HG02759 (cell line): ENCODE measurements at regions not wholly inside any gene's neighbourhood (a gene's known extent, or its start where the extent isn't known, plus 50 kb on each side); places are given as distances from the start of the nearest gene placed in this dataset.
"Not testable (repeated sequence)": the region's sequence is repeated elsewhere in the genome, so short reads cannot be mapped to it uniquely, and the experiment has no call there.

Source experiments
- ATAC-seq: cut with Tn5 transposase; IDR thresholded peaks from one replicate; pipeline ENCODE4 v1.9.1; 2021; ENCODE audit warnings: mild to moderate bottlenecking, moderate library complexity; ENCODE audit not compliant: unreplicated experiment

DNA sequence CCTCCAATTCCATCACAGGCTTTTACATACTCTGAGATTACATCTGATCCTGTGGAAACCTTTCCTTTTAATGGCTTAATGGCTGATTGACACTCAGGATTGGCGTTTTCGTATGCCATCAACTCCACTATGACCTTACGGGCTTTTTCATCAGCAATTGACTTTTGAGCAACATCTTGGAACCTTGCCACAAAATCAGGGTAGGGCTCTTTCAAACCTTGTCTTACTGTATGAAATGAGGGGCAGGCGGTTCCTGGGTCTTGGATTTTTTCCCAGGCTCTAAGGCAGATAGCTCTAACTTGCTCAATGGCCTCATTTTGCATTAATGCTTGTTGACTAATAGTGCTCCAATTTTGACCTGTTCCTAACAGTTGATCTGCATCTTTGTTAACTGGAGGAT is 250.9 kb upstream of the PRKCQ start:
- ATAC-seq, result not testable (repeated sequence)

GRCh38 chr10:6824793-6825192 is 244.7 kb upstream of the PRKCQ start:
- ATAC-seq, result not testable (repeated sequence)

DNA sequence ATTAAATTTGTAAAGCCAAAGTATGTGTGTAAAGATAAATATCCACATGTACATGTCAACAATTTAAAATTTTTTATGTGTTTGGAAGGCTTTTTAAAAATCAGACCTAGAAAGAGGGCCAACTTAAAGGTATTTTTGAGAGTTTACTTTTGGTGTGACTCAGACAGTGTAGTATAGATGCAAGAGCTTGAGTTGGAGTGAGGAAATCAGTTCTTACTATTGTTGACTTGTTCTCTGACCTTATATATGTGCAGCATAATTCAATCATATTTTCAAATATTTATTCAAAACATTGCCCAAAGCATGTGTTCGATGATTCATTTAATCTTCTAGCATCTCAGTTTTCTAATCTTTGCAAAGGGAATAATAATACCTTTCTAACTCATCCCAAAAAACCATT is 243.7 kb upstream of the PRKCQ start:
- ATAC-seq, result no peak

- no peak for ATAC-seq
Observed at GRCh38 chr10:6819301-6819700, 239.2 kb upstream of the PRKCQ start.

GRCh38 chr10:6817770-6818169 is 237.7 kb upstream of the PRKCQ start:
- ATAC-seq, result no peak

GRCh38 chr10:6815346-6815745 is 235.3 kb upstream of the PRKCQ start:
- no peak for ATAC-seq

GRCh38 chr10:6813856-6814255 is 233.8 kb upstream of the PRKCQ start:
- no peak for ATAC-seq

DNA sequence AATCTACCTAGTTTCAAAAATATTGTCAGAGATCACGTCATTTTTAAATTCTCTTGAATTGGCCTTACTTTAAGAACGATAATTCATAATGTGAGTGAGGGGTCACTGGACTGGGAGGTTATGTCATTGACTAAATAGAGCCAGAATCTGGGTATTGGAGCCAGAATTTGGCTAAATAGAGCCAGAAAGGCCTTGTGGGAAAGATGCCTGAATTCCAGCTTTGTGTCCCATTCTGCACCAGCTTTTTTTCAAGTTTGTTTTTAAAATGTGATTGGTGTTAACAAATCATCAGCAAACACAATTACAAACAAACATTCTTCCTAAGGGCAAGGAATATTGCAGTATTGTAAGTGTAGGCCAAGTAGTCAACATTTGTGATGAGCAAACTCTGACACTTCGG is 233.2 kb upstream of the PRKCQ start:
- no peak for ATAC-seq

DNA sequence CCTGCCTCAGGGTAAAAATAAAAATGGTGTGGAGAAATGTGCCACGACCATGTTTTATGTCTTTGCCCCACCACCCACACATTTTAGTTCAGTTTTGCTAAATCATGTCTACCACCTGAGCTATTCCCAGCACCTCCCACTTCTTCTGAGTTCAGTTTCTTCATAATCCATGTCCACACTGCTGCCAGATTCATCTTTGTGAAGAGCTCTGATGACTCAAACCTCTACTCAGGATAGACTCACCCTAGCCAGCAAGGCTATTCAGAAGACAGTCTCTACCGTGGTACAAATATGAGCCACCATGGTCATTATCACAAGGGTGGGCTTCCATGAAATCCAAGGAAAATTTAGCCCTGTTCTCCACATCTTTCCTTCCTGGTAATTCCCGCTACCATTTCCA is 231.1 kb upstream of the PRKCQ start:
- no peak for ATAC-seq

- ATAC-seq, result no peak
Observed at GRCh38 chr10:6803427-6803783, 223.3 kb upstream of the PRKCQ start.

- ATAC-seq, result no peak
Observed at GRCh38 chr10:6802759-6803426, 222.8 kb upstream of the PRKCQ start.

DNA sequence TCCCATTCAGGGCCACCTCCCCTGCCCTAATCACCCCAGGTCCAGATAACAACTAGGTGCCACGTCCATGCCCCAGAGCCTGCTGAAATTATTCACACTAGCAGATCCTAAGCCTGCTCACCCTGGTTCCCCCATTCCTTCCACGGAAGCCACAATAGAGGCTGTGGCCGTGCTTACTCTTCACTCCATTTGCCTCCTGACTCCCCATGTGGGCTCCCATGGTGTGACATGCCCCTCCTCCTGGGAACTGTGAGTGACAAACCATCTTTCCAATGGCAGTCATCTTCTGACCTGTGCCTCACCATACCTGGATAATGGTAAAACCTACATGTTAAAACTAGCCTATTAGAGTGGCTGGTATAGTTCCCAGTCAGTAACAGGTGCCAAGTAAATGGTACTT is 216.2 kb upstream of the PRKCQ start:
- ATAC-seq, result no peak

DNA sequence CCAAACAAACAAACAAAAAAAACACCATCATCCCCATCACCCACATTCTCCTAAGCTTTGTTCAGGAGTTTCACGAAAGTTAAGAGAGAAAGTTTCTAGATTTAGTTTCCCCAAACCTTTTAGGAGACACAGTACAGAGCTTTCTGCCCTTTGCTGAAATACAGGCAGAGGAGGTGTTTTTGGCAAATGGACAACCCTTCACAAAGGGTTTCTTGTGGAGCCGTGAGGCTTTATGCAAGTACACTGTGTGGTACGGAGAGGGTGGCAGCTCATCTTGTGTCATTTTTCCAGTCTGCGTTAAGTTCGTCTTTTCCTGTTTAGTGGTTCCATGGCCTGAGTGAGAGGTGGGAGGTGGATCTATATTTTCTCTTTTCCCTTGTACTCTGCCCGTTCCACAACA is 215.5 kb upstream of the PRKCQ start:
- no peak for ATAC-seq

DNA sequence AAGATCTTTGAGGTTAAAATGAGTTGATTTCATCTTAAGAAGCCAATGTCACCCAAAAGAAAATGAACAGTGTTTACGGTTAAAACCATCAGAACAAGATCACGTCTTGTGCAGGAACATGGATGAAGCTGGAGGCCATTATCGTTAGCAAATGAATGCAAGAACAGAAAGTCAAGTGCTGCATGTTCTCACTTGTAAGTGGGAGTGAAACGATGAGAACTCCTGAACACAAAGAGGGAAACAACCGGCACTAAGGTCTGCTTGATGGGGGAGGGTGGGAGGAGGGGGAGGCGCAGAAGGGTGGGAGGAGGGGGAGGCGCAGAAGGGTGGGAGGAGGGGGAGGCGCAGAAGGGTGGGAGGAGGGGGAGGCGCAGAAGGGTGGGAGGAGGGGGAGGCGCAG is 214.8 kb upstream of the PRKCQ start:
- not testable (repeated sequence) for ATAC-seq

DNA sequence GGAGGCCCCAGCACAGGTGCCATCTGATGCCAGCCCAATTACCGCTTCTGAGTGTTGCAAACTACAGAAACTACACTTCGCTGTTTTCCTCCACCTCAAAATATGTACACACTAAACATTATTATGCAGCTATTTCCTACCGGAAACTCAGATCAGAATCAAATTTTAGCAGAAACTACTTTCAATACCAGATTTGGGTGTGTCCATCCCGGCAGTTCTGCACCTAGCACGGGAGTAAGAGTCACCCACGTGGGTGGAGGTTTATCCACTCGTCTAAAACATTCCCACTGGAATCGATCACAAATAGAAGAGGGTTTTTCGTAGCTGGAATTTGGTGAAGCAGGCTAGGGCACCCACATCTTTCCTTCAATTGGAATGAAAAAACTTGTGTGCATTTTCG is 214.4 kb upstream of the PRKCQ start:
- ATAC-seq, result no peak

- no peak for ATAC-seq
Observed at GRCh38 chr10:6788731-6789130, 208.7 kb upstream of the PRKCQ start.

DNA sequence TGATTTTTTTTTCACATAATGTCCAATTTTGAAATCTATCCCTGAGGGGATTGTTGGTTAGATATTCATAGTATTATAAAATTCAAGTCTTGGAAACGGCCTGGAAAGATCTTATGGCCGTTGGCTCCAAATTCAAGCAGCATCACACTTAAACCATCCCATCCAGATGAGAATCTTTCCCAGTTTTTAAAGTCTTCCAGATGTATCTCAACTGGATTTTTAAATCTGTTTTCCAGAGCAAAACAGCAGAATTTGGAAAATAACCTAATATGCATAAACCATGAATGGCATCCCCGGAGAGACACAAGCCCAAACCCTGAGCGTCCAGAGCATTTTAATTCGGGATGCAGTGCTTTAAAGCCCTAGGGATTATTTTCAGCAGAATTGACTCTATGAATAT is 208.2 kb upstream of the PRKCQ start:
- ATAC-seq, result no peak

- no peak for ATAC-seq
Observed at GRCh38 chr10:6787718-6788117, 207.6 kb upstream of the PRKCQ start.

GRCh38 chr10:6787091-6787490 is 207.0 kb upstream of the PRKCQ start:
- no peak for ATAC-seq

DNA sequence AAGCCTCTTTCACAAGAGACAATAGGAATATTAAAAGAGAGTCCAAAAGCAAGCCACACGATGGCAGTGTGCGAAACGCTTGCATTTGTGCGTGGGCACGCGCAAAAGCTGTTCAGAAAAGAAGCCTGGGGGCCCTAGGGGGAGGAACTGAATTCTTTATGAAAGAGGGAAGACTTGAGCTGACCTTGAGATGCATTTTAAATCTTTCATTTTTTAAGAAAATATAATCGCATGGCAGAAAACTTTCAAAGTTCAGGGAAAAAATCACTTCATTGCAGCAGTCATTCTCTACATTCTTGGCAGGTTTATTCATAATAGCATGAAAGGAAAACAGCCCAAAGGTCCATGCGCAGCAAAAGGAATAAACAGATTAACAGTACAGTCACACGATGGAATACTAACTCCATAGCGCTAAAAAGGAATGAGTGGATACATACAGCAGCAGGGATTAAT is 206.5 kb upstream of the PRKCQ start:
- ATAC-seq, result no peak

- ATAC-seq, result not testable (repeated sequence)
Observed at GRCh38 chr10:6784429-6784828, 204.4 kb upstream of the PRKCQ start.

DNA sequence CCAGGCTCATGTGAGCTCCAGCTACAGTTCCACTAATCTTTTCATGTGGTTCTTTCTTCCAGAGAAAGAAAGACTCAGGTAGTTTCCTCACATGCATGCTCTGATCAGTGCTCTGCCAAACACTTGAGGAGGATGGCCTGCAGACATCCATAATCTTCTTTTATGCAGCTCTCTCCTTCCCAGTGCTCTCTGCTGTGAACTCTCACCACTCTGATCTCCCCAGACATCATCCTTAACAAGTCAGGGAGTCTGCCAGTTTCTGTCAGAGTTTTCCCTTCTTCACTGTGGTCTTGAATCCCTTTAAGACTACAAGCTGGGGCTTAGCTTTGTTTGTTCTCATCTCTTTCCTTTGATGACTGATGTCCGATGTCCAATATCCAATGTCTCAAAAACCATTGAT is 203.4 kb upstream of the PRKCQ start:
- no peak for ATAC-seq

GRCh38 chr10:6782378-6782777 is 202.3 kb upstream of the PRKCQ start:
- ATAC-seq, result no peak
